Fibroblast of skin of left biceps (primary cell): ENCODE measurements at regions not wholly inside any gene's neighbourhood (a gene's known extent, or its start where the extent isn't known, plus 50 kb on each side); places are given as distances from the start of the nearest gene placed in this dataset.

Source experiments
- DNase-seq, 2 experiments: peaks; one replicate each; pipeline ENCODE4 v3.0.0-alpha.2; 2013; ENCODE audit warnings: low read depth in 2 of 2

DNA sequence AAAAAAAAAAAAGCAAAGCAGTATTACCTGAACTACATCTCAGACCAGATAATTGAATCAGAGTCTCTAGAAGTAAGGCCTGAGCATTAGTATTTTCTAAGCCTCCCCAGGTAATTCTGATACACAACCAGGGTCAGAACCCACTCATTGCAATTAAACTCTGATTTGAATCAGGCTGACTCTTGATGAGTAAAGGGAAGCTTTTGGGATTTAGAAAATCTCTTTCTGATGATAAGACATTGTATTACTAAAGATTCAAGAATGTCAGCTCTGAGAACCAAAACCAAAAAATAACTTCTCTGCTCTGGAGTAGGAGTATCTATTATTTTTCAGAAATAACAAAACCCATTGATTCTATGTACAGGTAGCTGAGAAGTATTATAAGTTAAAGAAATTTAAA, 100.1 kb upstream of the COL21A1 start:
- DNase-seq, result no peak

DNA sequence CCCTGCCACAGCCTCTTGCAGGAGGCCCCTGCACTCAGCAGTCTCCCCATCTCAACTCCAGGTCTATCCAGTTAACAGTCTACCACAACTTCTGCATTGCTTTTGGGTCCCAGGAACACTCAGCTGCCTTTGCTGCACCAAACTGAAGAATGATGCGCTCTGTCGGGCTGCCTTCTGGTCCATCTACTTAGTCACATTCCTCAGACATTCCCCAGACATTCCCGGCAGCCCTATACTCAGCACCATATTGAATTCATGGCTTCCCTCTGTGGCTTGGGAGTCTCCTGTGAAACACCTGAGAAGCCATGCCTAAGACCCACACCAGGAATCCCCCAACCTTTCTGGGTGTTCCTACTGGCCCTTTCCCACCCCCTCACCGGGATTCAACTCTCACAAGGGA, 99.6 kb upstream of the COL21A1 start:
- no peak for DNase-seq

DNA sequence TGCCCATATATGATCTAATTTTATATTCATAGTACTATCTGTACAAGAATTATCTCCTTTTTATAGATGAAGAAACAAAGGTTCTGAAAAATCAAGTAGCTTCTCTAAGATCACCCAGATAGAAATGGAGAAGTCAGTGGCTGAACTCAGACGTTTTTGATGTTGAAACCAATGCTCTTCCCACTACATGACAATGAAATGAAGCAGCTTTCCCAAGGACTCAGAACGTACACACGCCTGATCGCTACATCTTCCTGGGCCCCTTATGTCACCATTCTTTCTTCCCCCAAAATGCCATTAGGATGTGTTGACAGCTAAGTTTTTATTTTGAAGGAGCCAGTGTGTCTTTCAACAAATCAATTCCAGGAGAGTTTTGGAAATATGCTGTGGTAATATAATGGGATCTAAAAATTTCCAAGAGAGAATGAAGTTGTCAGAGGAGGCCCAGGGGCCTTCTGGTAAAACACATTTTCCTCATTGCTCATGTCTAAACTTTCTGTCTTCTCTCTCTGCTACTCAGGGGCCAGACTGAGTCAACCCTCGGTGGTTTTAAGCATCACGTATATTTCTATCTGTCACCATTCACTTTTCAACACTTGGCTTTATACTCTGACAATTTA, 98.1 kb upstream of the COL21A1 start:
- peak; percentile 84 to 89 for DNase-seq

DNA sequence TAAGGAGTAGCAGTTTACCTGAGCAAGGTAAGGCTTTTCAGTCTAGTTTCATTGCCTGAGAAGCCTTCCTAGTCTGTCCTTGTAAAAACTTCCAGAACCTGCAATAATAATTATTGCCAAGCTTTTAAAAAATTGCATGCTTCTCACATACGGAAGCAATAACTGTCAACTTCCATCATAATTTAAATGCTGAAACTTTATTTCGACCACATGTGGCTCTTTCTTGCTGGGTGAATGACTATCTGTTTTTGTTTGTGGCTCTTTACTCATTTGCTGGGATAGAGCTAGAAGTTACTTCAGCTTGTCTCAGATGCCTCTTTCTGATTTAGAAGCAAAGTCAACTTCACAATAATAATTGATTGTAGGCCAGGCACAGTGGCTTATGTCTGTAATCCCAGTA, 95.9 kb upstream of the COL21A1 start:
- DNase-seq, result peak in 1 of 2 experiments; percentile 42

DNA sequence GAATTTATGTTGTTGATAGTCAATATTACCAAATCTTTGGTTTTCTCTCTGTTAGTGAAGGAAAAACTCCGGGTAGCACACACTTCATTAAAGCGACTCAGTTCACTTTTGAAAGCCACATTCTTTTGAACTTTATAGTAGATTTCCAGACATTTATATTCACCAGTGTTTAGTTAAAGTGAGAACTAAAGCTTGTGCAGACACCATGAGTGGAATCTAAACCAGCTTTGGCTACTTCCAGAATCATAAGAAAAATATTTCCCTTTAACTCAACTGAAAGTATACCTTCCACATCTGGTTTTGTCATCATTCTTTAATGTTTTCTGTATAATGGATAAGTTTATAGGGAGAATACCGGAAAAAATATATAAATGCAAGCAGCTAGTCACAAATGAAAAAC, 92.1 kb upstream of the COL21A1 start:
- no peak for DNase-seq

DNA sequence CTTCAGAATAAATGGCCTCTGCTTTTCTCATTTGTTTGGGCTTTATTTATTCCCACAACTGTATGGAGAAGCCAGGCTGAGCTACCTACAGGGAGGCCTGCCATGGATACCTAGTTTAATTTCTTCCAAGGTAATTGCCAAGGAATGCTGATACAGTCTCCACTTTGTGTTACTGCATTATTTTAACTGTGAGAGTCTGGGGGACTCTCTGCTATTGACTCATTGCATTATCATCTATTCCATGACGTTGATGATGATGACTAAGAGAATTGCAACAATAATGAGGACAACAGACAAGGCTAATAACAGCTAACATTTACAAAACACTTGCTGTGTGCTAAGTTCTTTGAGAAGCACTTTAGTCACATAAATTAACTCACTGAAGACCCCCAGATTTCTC, 88.3 kb upstream of the COL21A1 start:
- peak; percentile 58 to 71 for DNase-seq

DNA sequence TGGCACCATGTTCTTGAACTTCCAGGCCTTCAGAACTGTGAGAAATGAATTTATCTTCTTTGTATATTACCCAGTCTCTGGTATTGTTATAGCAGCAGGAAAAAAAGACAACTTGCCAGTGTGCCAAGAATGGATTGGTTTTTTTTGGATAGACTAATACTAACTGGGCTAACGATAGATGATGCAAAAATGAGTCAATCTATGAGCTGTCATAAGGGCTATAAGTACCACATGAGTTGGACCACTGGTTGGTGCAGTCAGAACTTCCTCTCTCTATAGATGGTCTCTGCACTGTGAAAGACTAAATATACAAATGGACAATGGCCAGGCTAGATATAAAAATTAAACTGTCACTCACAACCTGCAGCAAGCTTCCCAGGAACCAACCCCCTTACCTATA, 87.6 kb upstream of the COL21A1 start:
- DNase-seq, result no peak

DNA sequence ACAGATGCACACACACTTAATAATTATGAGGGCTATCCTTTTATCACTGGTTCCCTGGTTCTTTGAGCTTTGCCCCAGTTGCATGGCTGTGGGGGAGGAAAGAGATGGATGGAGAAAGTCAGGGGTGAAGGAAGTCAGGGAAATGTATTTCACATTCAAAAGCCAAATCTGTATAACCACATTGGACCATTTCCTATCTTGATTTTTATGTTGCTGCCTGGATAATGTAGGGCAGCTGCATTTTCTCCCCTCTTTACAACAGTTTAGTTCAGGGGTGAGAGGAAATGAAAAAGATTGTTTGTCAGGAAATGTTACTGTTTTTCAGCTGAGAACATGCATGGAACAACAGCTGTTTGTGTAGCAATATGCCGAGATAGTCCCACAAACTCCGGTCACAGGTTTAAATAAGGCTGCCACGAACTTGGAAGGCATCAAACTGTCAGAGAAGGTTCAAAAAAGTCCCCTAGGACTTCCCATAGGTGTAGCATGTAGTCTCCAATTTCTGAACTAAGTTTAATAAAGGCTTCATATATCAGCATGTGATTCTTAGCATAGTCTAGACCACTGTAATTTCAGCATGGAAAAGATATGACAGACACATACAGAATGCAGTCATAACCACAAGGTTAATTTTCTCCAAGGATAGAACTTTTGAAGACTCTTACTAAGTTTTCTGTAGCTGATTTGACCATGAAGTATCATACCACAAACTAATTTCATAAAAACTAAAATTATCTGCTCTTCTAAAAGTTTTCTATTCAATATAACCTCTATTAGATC, 82.1 kb upstream of the COL21A1 start:
- DNase-seq, result no peak

DNA sequence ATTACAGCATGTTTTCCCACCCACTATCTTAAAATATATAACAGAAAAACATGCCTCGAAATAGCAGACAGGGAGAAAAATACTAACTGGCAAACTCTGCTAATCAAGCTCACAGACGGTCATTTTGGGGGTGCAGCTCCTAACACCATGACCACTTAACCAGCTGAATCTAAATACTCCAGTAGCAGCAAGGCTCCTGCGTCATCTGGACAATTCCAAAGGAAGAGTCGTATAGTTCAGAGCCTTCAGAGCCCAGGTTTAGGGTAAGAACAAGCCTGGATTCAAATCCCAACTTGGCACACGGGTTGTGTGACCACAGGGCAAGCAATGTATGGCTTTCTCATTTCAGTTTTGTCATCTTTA, 81.3 kb upstream of the COL21A1 start:
- DNase-seq, result no peak

DNA sequence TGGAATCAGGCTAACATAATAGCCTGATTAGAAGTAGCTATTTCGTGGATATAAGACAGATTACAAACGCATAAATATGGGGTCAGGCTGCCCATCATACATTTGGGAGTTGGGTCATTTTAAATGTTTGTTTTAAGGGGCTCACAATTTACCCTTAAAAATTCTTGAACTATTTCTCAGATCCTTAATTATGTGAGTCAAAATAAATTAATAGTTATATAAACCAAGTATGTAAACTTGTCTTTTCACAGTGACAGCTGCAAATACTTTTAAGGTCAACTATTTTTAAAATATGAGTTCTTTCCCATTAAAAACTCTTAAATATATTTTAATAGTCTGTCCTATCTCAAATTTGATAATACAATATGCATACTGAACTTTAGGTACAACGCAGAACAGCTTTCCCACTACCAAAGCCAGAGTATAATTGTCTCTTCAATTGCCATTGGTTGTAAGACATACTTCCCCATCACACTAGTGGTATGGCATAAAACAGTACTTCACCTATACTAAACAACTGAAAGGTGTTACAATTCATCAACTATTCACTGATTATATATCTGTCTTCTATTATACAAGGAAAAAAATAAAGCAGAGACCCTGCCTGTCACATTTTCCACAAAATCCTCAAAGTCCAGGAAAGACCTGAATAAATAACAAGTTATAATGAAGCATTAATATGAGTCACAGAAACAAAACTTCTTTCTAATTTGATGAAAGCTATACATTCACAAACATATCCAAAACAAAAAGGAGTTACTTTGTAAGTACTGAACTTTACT, 80.8 kb upstream of the COL21A1 start:
- no peak for DNase-seq

DNA sequence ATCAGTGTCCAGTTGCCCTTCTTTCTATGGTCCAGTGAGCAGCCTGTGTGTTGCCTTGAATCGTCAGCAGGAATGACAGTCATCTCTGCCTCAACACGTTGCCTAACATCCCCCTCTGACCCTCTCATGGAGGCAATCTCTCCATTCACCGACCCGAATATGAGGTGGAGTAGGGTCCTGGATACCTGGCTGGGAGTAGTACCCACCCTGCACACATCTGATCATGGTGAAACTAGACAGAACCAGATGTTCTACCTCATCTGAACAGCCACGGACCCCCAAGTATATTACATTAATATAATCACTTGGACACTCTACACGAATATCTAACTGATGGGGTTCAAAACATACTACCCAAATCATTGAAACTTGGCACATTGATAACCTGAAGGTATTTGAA, 77.0 kb upstream of the COL21A1 start:
- no peak for DNase-seq

DNA sequence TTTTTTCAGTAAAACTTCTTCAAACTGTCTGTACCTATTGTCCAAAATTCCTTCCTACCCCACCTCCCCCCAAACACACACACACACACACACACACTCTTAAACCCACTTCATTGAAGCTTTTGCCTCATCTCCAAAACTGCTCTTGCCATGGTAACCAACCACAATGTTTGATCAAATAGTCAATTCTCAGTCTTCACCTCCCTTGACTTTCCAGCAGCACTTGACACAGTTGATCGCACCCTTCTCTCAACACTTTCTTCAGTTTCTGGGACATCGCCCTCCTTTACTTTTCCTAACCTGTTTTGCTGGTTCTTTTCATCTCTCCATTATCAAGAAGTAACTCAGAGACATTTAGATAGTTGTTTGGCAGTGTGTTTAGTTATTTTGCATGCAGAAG, 71.5 kb upstream of the COL21A1 start:
- DNase-seq, result no peak

DNA sequence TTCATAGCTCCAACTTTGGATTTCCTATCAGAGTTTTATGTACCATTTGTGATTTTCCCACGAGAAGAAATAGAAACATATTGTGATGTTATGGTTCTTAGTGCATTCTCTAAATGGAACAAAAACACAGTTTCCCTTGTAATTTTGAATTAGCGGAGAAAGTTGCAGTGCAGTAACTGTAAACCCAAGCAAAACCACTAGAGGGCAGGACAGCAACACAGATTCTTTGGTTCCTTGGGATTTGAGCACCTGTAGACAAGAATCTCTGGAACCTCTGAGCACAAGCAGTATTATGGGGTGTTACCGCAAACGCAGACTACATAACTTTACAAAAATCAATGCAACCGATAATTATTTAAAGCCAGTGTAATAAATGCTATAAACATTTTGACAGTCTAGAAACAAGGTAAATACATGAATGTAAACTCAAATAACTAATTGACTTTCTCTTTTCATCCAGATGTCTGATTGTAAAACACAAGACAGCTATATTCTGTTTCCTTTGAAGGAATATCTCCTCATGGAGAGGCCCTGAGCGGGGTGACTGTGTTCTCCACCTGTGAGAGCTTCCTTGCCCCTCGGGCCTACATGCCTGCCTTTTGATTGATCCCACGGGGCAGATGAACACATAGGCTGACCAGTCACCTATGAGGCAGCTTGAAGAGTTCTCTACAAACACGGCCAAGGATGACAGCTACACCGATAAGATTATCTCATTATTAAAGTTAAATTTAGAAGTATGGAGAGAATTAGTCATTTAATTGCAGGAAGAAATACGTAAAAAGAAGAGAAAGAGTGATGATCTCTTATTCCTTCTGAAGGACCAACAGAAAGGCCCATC, 67.5 kb upstream of the COL21A1 start:
- no peak for DNase-seq

DNA sequence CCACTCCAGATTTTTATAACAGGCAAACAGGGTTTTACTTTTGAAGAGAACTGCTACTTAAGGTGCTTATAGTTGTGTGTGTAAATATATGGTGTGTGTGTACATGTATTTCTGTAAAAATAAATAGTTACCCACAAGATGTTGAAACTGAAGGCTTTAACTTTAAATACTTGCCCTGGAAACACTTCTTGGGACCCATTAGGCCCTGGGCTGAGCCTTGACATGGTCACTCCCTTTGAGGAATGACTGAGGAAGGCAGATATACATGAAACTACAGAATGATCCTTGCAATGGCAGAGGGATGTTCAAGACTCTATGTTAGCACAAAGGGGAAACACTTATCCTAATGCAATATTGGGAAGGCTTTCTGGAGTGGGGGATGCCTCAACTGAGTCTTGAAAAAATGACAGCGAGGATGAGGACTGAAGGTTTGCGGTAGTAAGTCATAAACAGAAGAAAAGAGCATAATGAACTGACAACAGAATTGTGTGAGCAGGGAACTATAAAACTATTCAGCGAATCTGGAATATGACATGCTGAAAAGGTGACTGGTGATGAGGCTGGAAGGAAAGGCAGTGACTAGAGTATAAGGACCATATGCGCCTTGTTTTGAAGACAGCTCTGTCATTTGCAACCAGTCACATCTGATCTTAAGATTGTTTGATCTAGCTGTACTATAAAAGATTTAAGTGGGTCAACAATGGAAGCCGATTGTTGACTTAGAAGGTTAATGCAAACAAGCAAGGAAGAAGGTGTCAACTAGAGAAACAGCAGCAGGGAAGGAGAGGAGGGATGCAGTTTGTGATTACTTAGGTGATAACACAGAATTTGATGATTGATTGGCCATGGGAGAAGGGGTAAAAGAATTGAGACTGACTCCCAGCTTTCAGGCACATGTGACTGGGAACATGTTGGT, 64.4 kb upstream of the COL21A1 start:
- no peak for DNase-seq

DNA sequence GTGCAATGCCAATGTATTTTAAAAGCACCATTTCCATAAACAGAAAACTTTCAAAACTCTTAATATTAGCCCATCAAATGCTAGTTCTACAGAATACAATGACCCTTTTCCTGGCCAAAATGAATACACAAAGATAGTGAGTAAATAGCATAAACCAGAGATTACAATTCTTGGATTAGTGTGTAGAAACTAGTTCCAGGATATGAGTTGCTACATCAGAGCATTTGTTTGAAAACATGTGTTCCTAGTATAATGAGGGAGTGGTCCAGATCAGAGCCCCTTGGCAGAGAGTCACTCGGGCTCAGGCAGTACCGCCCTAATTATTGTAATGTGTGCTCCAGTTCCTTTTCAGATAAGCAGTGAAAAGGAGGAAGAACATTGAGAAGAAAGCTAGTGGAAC, 63.7 kb upstream of the COL21A1 start:
- DNase-seq, result no peak

DNA sequence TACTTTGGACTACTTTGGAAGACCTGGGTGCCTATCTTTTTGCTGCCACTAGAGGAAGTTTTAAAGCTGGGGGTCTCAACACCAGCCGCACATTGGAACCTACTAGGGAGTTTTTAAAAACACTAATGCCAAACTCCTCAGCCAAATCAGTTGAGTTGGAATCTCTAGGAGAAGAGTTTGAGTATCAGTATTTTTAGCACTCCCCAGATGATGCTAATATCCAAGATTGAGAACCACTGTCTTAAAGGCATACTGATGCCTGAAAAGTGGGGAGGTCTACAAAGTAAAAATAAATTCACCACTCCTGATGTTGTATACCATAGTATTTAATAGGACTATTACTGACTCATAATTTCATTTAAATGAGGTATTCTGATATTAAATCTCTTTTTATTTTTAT, 62.9 kb upstream of the COL21A1 start:
- no peak for DNase-seq

DNA sequence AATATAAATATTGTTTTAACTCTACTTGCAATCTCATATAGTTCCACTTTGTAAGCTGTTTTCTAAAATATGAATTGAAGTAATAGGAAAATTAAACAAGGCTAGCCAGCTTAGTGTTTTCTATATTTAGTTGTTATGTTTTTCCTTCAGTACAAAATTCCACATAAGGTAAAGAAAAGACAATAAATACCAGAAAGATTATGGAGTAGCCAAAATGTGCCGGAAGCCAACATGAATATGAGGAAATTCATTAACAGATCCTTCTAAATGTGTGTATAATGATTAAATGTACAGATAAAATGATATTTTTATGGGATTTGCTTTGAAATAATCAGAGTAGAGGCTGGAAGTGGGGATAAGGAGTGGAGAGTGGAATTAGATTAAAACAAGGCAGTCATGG, 52.5 kb upstream of the COL21A1 start:
- no peak for DNase-seq

DNA sequence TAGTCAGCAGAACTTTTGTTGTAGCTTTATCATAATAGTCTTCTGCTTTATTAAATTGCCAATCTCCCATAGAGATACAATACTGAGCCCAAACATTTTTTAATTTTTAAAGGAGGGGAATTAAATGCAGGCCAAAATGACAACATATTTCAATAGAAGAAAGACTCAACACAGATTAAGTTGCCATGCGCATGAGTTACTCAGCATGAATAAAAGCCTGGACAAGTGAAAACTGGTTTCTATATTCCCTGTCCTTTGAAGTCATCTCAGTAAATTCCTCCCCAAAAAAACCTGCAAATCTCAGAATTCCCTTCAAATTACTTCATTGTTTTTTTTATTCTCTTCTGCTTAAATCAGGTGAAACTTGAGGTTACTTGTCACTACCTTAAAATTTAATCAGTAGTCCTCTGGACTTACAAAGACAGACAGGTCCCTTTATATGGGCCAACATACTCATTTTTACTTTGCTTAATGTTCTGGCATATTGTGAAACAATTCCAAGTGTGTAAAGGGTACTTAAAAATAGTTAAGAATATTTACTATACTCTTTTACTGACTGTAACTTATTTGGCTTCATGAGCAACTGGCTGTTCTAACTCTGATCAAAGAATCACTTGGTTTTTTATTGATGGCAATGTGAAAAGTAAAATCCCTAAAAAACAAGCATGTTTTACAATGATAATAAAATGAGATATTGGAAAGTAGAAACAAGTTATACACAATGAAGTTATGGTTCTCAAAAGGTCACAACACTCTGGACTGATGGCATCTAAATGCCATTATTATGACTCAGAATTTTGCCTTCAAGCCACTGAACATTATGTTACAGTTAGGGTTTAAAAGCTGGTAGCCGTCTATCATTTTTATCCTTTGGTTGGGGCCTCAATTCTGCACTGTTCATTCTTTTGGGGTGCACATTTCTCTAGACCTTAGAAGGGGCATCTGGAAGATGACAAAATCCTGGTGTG, 49.9 kb upstream of the COL21A1 start:
- DNase-seq, result no peak
